Kidney tubule cell (primary cell): ENCODE measurements at regions not wholly inside any gene's neighbourhood (a gene's known extent, or its start where the extent isn't known, plus 50 kb on each side); places are given as distances from the start of the nearest gene placed in this dataset.
"Not testable (repeated sequence)": the region's sequence is repeated elsewhere in the genome, so short reads cannot be mapped to it uniquely, and the experiment has no call there.

Experiments used
- DNase-seq: peaks from one replicate; pipeline ENCODE4 v3.0.0-alpha.2; 2018; ENCODE audit warnings: low spot score

DNA sequence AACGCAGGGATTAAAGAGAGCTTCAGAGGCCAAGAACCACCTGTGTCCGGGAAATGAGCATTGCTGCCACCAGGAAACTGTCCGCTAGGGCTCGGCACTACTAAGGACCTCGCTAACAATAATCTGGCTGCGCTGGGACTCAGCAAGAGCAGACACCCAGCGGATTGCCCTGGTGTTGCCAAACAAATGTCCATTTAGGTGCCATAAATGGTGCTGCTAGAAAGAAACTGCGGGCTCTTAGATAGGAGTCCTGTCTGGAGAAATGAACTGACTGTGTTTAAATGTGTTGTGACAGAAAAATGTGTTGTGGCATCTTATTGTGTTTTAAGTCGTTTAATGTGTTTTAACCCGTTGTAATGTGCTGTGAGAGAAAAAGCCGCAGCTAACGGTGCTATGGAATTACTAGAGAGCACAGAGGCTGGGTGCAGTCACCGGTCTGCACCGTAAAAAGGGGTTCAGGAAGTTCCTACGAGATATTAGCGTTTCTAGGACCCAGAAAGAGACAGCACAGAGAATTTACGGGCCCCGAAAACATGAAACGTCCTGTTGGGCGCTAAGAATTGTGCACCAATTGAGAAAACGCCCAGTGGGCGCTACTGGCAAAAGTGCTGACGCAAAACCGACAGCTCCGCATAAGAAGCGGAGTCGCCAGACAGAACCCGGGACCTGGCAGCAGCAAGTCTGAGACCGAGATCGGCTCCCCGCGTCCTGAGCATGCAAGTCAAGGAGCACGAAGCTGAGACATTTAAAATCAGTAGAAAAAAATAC, 90.6 kb downstream of the ANXA2R start:
- peak; percentile 76 for DNase-seq

DNA sequence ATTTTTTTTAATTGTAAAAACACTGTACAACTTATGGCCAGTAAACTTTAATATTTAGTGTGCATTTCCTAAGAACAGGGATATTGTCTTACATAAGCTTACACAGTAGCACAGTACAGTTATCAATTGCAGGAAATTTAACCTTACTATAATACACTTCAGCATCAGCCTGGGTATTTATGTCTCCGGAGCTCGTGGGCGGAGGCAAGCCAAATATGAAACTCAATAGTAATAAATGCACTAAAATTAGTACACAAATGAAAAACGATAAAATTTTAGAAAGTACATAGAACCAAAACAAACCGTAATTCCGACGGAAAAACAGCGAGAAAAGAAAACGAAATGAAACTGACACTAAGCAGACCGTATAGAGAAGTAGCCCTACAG, 91.2 kb downstream of the ANXA2R start:
- no peak for DNase-seq

DNA sequence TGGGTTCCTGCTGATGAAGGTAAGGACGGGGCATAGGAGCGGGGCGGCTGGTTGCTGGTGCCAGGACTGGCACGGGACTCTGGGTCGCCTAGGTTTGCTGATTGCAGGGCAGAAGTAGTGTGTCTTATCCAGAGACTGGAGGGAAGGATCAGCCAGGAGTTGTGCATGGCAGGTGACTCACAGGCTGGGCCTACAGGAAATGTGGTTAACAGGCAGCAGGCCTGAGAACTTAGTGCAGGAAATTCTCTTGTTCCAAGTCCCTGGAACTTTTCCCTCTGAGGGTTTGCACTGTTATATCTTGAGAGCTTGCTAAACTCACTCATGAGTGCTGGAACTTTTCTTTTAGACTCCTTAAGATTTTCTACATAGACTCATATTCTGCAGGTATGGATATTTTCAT, 95.1 kb downstream of the ANXA2R start:
- DNase-seq = peak; percentile 89

DNA sequence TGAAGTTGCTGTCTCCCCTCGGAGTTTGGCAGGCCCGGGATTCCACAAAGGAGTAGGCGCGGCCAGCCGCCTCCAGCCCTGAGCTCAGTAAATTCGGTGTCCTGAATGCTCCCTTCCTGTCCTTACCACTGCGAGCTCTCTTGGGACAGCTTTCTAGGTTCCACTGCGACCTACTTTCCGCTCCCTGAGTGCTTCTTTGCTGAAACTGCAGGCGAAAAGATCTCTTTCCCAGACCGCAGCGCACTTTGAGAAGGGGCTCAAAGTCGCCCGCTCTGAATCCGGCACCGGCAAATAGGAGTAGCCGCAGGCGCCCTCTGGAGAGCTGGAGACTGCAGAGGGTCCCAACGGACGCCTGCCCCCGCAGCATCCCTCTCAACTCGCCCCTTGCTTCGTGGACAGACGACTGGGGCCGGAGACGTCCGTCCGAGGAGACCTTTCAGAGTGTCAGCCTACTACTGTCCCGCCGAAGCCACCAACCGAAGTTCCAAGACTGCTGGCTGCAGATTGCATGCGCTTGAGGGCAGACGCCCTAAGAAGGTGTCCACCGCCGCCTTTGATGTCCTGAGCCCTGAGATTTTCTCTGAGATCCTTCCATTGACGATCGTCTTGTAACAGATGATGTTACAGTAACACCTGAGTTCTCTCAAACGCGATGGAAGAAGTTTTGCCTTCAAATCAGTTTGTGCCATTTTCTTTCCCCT, 96.0 kb downstream of the ANXA2R start:
- peak; percentile 8 for DNase-seq

DNA sequence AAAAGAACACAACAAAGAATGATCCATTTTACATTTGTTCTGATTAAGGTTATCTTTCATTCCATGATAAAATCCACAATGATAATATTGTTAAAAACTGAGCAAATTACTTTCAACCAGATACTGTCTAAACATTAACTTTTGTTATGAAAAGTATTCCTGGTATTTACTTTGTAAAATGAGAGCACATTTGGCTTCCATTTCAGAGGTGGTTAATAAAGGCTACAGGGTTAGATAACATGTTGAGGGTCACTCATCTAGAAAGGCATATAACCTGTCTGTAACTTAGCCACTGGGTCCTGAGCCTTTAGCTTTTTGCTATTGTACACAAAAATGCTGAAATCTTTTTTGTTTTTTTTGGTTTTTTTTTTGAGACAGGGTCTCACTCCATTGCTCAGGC, 99.3 kb downstream of the ANXA2R start:
- DNase-seq = peak; percentile 33

DNA sequence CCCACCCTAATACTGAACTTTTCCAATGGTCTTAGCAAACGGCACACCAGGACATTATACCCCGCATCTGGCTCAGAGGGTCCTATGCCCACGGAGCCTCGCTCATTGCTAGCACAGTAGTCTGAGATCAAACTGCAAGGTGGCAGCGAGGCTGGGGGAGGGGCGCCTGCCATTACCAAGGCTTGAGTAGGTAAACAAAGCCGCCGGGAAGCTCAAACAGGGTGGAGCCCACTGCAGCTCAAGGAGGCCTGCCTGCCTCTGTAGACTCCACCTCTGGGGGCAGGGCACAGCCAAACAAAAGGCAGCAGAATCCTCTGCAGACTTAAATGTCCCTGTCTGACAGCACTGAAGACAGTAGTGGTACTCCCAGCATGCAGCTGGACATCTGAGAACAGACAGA, 108.1 kb downstream of the ANXA2R start:
- not testable (repeated sequence) for DNase-seq

DNA sequence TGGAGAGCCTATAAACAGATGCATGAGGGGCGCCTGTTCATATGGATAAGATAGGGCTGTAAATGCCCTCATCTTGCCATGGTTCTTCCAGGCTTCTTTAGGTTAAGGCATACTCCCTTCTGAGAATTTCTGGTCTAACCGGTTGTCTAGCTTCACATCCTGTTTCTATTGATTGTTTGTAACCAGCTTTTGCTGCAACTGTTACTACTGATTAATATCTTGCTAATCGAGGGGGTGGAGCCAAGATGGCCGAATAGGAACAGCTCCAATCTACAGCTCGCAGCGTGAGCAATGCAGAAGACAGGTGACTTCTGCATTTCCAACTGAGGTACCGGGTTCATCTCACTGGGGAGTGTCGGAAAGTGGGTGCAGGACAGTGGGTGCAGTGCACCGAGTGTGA, 108.7 kb downstream of the ANXA2R start:
- DNase-seq = not testable (repeated sequence)

DNA sequence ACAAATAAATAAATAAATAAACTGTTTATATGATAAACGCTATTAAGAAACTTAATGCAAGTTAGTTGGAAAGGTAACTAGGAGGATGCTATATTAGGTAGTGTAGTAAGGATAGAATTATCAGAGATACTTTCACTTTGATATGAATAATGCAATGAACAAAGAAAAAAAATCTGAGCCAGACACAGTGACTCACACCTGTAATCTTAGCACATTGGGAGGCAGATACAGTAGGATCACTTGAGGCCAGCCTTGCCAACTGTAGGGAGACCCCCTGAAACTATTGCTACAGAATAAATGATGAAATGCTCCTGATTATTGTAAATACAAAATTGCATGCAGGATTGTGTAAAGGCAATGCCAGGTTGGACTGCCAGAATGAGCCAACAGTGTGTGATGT, 109.2 kb downstream of the ANXA2R start:
- no peak for DNase-seq

DNA sequence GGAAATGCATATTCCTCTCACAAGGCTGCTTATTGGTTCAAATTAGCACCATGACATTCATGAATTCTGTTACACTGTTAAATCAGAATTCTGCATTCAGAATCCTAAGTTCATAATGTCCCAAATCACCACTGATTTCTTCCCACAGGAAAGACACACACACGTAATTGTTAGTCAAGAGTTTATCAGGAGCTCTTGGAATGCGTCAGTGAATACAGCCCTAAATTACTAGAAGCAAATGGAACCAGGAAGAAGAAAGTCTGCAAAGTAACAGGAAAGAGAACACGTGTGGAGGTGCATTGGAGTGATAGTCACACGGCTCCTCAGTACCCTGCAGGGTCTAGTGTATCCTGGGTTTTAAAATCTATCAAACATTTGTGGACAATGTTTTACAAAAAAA, 110.2 kb downstream of the ANXA2R start:
- no peak for DNase-seq

DNA sequence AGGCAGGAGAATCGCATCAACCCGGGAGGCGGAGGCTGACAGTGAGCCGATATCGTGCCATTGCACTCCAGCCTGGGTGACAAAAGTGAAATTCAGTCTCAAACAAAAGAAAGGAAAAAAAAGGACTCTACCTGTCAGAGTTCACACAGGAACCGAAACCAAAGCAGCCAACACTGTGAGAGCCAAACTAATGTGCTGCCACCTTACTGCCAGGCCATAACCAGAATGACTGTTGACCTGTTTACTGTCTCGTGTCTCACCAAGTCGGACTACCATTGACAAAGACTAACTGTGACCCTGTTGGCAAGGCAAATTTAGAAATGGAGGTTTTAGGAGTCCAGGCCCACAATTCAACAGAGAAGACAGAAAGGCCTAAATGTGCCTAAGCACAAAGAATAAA, 112.4 kb downstream of the ANXA2R start:
- no peak for DNase-seq

DNA sequence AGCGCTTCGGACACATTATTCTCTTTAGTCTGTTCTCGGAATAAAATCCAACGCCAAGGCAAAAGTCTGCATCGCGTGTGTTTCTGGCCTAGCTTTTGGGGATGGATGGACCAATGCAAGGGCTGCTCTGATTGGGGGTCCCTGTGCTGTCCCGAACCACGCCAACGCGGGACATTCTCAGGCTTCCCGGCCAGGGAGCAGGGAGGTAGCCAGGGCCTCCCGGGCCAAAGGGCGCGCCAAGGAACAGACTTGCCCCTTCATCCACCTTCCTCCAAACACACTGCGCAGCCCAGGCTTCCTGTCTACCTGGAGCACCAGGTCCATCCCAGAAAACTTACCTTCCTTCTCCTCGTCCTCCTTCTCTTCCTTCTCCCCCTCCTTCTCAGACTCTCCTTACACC, 113.0 kb upstream of the SELENOP start:
- DNase-seq = no peak

DNA sequence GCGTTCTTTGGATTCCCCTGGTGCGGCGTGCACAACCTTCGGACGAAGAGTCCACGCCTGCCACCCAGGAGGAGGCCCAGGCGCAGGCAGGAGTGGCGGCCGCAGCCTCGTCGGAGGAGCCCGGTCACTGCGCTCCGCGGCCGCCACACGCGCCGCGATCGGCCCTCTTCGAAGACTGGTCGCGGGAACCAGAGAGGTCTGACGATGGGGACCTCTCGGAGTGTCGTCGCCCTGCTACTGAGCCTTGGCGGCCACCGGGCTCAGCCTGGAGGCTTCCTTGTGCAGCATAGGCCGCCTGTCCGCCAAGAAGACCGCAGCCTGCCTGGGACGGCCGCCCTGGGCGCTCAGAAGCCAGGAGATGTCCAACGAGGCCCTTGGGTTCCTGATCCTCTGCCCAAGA, 112.5 kb upstream of the SELENOP start:
- DNase-seq = no peak

DNA sequence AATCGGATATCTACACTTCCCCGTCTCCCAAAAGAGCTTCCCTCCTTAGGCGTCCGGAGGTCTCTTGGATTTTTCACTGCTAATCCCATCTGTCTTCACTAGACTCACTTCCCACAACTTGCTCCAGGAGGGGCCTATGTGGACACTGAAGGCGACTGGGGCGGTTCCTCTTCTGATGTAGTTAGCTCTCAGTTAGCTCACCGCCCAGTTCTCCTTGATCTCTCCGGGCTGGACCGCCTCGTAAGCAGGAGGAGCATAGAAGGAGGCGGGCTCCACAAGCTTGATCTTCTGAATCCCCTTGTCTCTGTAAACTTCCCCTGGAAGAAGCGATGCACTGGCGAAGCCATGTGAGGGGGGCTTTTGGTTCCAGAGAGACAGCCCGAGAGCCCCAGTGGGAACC, 112.0 kb upstream of the SELENOP start:
- DNase-seq = no peak

DNA sequence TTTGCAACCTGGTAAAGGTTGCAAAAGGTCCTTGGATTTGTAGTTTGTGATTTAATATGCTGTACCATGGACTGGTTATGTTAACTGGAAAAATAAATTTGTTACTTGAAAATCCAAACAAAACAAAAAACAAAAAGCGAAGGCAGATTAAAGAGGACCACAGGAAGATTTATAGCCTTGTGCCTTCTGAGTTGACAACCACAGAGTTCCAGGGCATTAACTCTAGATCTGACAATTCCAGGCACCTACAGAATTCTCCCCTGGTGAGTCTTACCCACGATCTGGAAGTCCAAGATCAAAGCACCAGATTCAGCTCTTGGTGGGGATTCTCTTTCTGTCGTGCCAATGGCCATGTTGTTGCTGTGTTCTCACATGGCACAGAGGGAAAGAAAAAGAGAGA, 107.9 kb upstream of the SELENOP start:
- DNase-seq = peak; percentile 8

DNA sequence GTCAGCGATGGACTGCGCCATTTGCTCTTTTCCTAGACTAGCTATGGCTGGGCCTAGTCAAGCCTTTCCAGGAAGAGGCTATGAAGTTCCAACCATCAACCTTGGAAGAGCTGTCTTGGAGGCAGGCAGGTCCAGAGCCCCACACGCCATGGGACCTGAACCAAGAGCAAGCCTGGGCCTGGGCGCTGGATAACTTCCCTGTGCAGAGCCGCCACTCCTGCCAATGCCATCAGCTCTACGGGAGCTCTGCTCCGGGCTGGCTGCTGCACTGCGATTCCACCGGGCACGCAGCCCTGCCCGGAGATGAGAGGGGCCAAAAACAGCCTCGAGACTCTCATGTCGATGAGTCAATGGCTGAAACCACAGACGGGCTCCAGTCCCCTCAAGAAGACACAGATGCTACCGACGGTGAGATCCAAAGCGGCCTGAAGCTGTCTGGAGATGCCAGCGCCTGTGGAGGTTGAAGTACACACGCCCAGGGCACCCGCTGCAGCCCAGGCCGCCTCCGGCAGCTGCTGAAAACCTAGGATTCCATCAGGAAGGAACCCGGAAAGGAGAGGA, 103.7 kb upstream of the SELENOP start:
- DNase-seq = no peak

DNA sequence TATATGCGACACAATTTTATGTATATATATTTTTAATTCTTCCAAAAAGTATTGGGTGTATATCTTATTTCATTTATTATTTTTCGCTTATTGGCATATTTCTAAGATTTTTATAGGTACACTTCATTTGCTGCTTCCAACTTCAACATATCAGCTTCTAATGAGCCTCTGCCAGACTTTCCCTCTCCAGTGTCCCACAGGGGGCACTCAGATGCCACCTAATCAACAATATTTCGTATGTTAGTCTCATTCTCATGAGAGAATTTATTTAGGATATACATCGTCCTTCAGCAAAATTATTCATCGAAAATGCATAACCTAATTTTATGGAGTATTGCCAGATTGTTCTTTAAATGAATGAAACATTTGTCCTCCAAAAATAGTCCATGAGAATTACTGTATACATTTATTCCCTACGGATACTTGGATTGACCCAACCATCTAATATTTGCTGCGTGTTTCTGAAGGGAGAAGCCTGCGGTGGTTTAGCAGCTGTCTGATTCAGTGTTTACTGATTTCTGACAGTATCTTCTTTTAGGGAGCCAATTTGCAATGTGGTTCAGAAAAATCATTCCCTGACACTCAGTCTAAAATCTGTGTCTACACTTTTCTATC, 100.6 kb upstream of the SELENOP start:
- peak; percentile 50 for DNase-seq

DNA sequence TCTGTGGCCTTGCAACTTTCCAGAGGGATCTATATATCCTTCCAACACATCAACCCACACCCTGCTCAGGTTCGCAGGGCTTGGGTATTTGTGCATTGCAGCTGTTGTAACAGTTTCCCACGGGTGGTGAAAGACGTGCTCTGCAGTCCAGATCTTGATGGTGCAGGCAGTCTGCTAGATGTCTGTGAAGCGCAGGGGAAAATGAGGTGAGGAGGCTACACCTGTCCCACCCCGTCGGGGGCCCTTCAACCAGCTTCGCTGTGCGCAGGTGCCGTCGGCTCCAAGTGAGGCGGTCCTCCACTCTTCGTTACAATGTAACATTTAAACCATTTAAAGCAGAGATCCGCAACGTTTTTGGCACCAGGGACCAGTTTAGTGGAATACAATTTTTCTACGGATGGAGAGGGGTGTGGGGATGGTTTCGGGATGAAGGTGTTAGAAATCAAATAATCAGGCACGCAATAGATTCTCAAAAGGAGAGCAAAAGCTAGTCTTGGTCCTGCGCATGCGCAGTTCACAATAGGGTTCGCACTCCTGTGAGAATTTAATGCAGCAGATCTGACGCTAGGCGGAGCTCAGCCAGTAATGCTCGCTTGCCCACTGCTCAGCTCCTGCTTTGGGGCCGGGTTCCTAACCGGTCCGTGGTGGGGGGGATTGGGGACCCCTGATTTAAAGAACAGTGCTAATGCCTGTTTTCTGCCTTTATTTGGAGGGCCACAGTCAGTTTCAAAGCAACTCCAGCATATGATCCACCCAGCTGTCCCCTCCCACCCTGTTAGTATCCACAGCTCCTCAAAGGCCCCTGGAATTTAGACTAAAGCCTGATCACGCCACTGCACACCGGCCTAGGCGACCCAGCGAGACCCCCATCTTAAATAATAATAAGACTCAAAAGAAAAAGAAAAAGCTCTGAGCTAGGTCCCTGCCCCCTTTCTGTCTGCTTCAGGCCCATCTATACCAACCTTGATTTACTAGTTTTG, 97.1 kb upstream of the SELENOP start:
- peak; percentile 88 for DNase-seq

DNA sequence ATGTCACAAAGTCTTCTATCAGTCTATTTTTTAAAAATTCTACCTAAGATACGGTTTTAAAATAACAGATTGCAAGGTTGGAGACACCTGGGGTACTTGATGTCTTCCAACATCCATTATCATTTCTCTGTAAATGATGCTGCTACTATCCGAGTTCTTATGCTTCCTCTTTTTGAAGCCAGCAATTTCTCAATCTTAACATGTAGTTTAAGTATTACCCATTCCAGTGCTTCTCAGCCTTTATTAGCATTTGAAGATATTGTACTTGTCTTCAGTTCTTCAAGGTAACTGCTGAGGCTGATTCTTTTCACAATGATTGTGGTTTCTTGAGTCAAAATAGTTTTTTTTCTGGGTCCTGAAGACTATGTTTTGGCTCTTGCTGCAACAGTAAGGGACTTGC, 96.4 kb upstream of the SELENOP start:
- DNase-seq = no peak

DNA sequence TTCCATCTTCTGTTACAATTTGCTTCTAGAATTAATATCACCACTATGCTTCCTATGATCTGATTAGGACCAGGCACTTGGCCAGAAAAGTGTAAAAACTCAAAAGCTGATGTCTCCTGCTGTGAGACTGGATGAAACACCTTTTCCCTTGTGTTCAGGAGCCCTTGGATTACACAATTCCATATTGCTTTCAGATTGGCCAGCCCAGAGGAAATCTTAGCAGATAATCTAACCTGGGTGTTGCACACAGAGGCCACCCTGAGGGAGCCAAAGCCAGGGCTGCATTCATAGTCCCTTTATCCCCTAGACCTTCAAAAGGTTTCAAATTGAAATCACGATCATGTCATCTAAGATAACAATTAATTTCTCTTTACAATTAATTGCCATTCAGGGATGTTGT, 94.1 kb upstream of the SELENOP start:
- DNase-seq = no peak

DNA sequence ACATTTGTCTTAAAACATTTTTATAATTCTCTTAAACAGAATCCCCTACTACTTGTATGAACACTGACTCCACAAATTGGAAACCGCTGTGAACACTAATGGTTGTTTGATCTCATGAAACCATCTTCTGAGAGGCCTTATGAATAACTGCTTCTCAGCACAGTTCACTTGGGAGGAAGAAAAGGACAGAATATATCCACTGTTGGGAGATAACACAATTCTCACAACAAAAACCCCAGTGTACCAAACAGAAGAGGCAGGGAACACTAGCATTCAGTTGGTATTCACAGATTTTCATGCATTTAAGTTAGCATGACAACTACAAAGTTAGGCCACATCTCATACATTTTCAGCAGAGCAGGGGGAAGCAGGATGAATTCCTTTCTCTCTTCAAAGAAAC, 89.0 kb upstream of the SELENOP start:
- DNase-seq = no peak

DNA sequence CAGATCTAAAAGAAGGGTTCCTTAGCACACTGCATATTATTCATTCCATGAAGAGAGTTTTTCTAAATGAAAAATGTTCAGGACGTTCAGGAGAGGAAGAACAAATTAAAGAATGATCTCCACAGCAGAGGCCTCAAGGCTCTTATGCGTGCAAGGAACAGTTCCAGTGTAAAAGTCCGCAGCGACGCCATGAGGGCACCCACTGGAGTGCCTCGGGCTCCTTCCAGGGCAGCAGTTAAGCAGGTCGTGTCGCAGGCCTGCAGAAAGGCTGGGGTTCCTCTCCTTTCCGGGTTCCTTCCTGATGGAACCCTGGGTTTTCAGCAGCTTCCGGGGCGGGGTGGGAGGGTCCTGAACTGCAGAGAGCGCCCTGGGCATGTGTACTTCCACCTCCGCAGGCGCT, 87.1 kb upstream of the SELENOP start:
- no peak for DNase-seq

DNA sequence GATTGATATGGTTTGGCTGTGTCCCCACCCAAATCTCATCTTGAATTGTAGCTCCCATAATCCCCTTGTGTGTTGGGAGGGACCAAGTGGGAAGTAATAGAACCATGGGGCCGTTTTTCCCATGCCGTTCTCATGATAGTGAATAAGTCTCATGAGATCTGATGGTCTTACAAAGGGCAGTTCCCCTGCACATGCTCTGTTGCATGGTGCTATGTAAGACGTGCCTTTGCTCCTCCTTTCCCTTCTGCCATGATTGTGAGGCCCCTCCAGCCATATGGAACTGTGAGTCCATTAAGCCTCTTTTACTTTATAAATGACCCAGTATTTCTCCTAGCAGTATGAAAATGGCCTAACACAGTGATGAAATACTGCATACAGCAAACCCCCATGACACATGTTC, 84.8 kb upstream of the SELENOP start:
- DNase-seq = no peak
